ENCODE measurements at regions not wholly inside any gene's neighbourhood (a gene's known extent, or its start where the extent isn't known, plus 50 kb on each side); places are given as distances from the start of the nearest gene placed in this dataset.

DNA sequence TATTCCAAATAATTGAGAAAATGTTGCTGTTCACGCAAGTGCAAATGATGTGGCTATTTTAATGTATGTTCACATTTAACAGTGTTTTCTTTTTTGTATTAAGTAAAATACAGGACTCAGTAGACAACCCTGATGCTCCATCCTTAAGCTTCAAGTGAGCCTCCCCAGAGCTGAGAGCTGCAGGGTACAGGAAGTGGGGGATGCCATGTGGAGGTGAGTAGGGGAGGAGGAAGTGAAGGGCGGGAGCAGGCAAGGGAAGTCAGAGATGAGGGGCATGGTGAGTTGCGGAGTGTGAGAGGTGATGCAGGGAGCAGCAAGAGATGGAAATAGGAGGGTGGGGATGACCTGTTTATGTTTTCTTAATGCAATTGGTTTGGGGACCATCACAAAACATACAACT lies 711.0 kb downstream of the UQCRFS1 start:
- no peak overlapping the region for H3K27ac ChIP-seq
- no peaks in the 10 kb centered on the region for H3K9me3 ChIP-seq
- ATAC-seq (ENCODE audit: insufficient number of reproducible peaks, low FRiP score, low read depth) (no peak), DNase-seq (ENCODE audit: low spot score) (no peak)
- no peaks in the 10 kb centered on the region for H3K4me1 ChIP-seq (ENCODE audit: control insufficient read depth in 1 of 2, low read depth in 2 of 2)
- no peaks in the 10 kb centered on the region for H3K27me3 ChIP-seq (replicated peaks; ENCODE audit: insufficient read depth)
- TF ChIP-seq CTCF (IDR thresholded peaks at IDR 0.05) = no peak
- no peaks in the 10 kb centered on the region for H3K36me3 ChIP-seq
- H3K4me3 ChIP-seq = no peak overlapping the region

GRCh38 chr19:28500982-28501630 lies 711.8 kb downstream of the UQCRFS1 start:
- Histone ChIP-seq H3K9me3 (no peaks in the 10 kb centered on the region), H3K36me3 (no peaks in the 10 kb centered on the region), H3K27me3 (replicated peaks; ENCODE audit: insufficient read depth) (no peaks in the 10 kb centered on the region), H3K4me3 (no peak overlapping the region), H3K27ac (no peak overlapping the region), H3K4me1 (ENCODE audit: control insufficient read depth in 1 of 2, low read depth in 2 of 2) (no peaks in the 10 kb centered on the region)
- TF ChIP-seq CTCF (IDR thresholded peaks at IDR 0.05) = no peak
- DNase-seq (ENCODE audit: low spot score) (no peak), ATAC-seq (ENCODE audit: insufficient number of reproducible peaks, low FRiP score, low read depth) (no peak)

- H3K9me3 ChIP-seq = no peaks in the 10 kb centered on the region
- no peaks in the 10 kb centered on the region for H3K4me1 ChIP-seq (ENCODE audit: control insufficient read depth in 1 of 2, low read depth in 2 of 2)
- no peak overlapping the region for H3K4me3 ChIP-seq
- ATAC-seq (ENCODE audit: insufficient number of reproducible peaks, low FRiP score, low read depth) = no peak
- no peaks in the 10 kb centered on the region for H3K27me3 ChIP-seq (replicated peaks; ENCODE audit: insufficient read depth)
- no peaks in the 10 kb centered on the region for H3K36me3 ChIP-seq
- no peak for DNase-seq (ENCODE audit: low spot score)
- H3K27ac ChIP-seq = no peak overlapping the region
- no peak for TF ChIP-seq CTCF (IDR thresholded peaks at IDR 0.05)
These were observed 712.7 kb downstream of the UQCRFS1 start for GRCh38 chr19:28500296-28500695.

GRCh38 chr19:28498404-28498976 lies 714.5 kb downstream of the UQCRFS1 start:
- Histone ChIP-seq H3K4me1 (ENCODE audit: control insufficient read depth in 1 of 2, low read depth in 2 of 2) (no peaks in the 10 kb centered on the region), H3K27ac (no peak overlapping the region), H3K4me3 (no peak overlapping the region), H3K9me3 (no peaks in the 10 kb centered on the region), H3K36me3 (no peaks in the 10 kb centered on the region), H3K27me3 (replicated peaks; ENCODE audit: insufficient read depth) (no peaks in the 10 kb centered on the region)
- ATAC-seq (ENCODE audit: insufficient number of reproducible peaks, low FRiP score, low read depth) = no peak
- no peak for DNase-seq (ENCODE audit: low spot score)
- no peak for TF ChIP-seq CTCF (IDR thresholded peaks at IDR 0.05)

- TF ChIP-seq CTCF (IDR thresholded peaks at IDR 0.05) = no peak
- no peak overlapping the region for H3K27ac ChIP-seq
- no peak for DNase-seq (ENCODE audit: low spot score)
- H3K4me3 ChIP-seq = no peak overlapping the region
- no peak for ATAC-seq (ENCODE audit: insufficient number of reproducible peaks, low FRiP score, low read depth)
- no peaks in the 10 kb centered on the region for H3K9me3 ChIP-seq
- no peaks in the 10 kb centered on the region for H3K27me3 ChIP-seq (replicated peaks; ENCODE audit: insufficient read depth)
- H3K4me1 ChIP-seq (ENCODE audit: control insufficient read depth in 1 of 2, low read depth in 2 of 2) = no peaks in the 10 kb centered on the region
- H3K36me3 ChIP-seq = no peaks in the 10 kb centered on the region
These were observed 715.1 kb downstream of the UQCRFS1 start for GRCh38 chr19:28497887-28498286.
